GM23248 (cell line): ENCODE measurements at regions not wholly inside any gene's neighbourhood (a gene's known extent, or its start where the extent isn't known, plus 50 kb on each side); places are given as distances from the start of the nearest gene placed in this dataset.

Experiments used
- EZH2 ChIP-seq: fragments of 200-600 bp; sonication (generic); IDR thresholded peaks from 2 replicates; pipeline ENCODE4 v1.6.1; 2018; ENCODE audit warnings: antibody characterized with exemption, mild to moderate bottlenecking; ENCODE audit not compliant: insufficient read depth, poor library complexity, severe bottlenecking
- EZH2phosphoT487 ChIP-seq: fragments of 200-600 bp; sonication (generic); IDR thresholded peaks from 2 replicates; pipeline ENCODE4 v1.6.1; 2018; ENCODE audit warnings: antibody characterized with exemption, moderate library complexity, mild to moderate bottlenecking, low read depth; ENCODE audit not compliant: insufficient read depth

DNA sequence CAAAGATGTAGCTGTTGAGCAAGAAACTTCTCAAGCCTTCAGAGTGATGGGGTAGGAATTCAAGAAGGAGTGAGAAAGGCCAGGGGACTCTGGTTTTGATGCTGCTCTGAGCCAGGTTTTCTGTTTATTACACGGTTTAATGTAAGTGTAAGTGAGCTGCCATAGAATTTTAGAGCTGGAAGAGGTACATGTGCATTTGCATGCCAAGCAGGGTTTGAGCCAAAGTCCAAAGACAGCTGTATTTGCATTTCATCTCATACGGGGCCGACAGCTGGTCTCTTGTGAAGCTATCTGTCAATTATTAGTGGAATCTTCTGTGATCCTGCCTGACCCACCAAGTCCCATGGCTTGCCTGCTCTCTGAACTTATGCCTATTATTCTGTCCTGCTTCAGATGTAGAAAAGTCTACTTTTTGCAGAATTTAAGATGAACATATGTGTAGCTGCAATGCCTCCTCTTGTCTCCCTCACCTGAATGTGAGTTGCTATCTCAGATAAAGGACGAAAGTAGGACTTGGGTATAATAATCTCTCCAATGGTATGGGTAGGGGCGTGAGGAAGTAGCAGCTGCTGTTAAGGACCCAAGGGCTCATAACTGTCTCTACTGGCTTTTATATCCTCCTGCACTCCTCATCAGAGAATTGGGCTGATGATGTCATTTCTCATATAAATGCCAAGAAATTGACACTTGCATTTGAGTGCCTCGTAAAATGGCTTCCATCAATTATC, 160.0 kb downstream of the SQOR start:
- TF ChIP-seq EZH2phosphoT487 (no peak), EZH2 (no peak)
